Stimulated activated CD8-positive, alpha-beta memory T cell treated with anti-CD3 and anti-CD28 coated beads, Interleukin-4, amount 100 ng/mL, for 4 hours (primary cell): ENCODE measurements at regions not wholly inside any gene's neighbourhood (a gene's known extent, or its start where the extent isn't known, plus 50 kb on each side); places are given as distances from the start of the nearest gene placed in this dataset.

ENCODE experiments used
- DNase-seq, 2 donors: peaks; one replicate each; pipeline ENCODE4 v3.0.0-alpha.2; 2020; ENCODE audit warnings: low read depth in 2 of 2, low spot score in 1 of 2

DNA sequence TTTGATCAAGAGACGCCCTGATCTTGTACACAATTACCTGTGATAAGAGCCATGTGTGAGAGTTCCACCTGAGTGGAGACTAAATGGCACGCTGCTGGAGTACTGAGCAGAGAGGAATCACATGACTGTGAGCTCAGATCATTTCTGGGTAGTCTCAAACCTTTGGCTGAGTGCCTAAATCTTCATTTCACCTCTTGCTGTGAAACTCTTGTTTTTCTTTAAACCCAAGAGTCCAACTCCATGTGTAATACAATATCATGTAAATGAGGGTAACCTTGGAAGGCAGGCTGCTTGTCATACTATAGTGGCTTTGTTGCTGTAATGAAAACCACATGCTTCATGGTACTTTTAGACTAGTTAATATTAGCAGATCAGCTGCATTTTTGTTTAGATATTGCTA, 156.9 kb downstream of the CAND1 start:
- DNase-seq, result no peak

DNA sequence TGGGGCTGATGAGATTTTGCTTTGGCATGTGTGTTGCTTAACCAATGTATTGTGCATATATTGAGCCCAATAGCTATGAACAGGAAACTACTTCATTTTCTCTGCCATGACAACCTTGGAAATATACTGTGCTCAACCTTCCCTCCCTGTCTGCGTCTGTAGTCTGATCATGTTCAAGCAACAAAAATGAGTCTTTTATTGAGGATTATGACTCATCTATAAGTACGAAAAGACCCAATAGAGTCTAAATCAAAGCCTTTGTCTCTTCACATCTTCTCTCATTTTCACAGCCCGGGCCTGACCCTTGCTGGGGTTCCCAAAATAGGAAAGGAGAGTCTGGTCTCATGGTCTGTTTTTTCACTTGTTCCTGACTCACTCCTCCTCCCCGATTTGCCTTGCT, 158.2 kb downstream of the CAND1 start:
- no peak for DNase-seq

DNA sequence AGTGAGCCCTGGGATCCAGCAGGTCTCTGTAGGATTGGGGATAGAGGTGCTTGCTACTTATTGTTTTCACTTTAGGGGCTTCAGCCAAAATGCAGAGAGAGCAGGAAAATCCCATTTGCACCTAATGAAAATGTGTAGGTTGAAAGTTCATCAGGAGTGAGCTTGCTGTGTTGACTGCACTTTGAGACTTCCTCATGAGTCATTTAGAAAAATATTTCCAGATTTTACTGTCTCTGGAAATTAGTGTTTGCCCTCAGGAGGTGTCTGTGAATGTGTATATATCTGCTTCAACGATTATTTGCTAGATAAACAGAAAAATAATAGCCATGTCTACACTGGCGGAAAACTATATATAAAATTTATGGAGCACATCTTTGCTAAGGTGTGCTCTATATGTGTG, 159.3 kb downstream of the CAND1 start:
- DNase-seq, result no peak

DNA sequence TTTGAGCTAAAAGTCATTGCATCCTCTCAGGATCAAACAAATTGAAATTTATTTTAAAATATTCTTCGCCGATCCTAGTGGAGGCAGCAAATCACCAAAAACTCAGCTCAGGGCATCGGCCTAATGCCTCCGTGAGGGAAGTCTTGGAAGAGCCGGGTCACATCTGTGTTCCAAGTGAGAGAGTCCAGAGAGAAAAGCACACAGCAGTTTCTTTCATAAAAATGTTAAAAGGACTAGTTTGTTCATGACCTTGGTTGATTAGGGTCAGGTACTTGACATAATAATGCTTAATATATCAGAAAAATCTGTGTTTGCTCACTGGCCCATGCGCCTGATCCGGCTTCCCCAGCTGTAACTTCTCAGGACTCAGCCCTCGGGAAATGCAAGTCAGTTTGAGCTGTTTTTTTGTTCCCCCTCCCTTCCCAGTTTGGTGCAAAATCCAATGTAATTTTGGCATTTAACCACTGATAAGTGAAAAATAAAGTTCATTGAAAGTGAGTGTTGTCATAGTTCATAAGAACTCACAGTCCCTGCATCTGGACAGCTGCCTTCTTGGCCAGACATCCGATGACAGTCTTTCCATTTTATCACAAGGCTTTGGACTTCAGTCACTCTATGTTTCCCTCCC, 161.7 kb downstream of the CAND1 start:
- DNase-seq, result no peak

DNA sequence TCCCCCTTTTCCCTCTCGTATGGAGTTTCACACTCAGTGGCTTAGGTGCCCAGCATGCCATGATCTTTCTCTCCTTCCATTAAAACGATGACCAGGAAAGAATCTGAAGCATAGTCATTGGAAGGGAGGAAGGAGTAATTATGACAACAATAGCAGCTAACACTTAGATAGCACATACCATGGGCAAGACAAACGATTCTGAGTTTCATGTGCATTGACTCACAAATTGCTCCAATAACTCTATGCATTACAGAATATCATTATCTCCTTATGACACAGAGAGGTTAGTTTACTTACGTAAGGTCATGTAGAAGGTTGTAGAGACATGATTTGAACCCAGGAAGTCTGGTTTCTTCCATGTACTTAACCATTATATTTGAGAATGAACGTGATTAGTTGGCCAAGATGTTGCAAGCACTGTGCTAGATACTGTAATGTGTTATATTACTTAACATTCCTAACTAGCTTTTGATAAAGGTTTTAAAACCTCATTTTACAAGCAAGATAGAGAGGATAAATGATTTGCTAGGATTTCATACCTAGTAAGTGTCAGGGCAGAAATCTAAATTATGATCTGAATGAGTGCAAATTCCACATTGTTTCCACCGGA, 162.4 kb downstream of the CAND1 start:
- DNase-seq, result no peak

DNA sequence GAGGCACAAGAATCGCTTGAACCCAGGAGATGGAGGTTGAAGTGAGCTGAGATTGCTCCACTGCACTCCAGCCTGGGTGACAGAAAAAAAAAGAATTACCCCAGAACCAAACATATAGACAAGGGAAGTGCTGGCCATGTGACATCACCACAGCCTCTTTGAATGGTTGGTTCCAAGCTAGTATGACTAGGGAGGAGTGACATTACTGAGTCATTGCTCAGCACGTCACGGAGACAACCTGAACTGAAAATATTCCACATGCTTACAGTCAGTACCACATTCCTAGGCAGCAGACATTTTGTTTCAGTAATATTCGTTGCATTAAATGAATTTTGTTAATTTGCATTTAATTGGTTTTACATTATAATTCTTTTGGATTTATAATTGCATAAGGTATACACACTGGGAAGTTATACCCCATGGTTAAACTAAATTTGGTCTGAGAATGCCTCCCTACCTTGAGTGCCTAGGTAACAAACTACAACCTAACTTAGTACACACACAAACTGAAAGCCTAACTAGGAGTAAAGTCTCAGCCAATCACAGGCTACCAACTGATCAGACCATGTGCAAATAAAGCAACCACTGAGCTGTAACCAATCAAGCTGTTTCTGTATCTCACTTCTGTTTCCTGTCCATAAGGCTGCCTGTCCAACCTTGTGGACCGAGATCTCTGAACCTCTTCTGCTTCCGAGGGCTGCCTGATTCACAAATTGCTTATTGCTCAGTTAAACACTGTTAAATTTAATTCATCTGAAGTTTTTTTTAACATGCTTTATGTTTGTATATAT, 164.4 kb downstream of the CAND1 start:
- no peak for DNase-seq

DNA sequence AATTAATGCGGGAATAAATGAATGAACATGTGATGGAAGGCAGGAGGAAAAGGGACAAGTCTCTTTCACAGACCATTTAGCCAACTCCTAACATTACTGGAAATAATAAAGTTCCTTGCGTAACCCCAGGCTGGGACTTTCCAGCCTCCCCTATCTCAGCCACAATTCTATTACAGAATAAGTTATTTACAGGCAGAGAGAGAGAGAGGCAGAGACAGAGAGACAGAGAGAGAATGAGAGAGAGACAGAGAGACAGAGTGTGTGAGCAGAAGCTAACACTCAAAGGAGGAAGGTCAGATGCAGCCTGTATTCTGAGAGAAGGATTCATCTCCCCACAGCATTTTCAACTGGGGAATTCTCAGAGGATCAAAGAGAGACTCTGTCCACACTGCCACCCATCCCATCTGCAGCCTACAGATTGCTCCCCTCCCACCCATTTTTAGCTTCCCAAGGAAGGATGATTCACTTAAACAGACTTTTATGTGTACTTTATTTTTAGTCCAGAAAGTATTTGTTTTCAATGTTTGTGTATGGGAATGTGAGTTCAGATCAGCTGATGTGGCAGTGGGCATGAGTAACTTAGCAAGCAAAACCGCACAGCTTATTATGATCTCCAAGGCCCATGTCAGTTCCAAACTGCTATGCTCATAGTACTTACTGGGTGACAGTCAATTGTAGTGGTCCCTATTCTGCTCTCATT, 165.7 kb downstream of the CAND1 start:
- DNase-seq, result no peak

DNA sequence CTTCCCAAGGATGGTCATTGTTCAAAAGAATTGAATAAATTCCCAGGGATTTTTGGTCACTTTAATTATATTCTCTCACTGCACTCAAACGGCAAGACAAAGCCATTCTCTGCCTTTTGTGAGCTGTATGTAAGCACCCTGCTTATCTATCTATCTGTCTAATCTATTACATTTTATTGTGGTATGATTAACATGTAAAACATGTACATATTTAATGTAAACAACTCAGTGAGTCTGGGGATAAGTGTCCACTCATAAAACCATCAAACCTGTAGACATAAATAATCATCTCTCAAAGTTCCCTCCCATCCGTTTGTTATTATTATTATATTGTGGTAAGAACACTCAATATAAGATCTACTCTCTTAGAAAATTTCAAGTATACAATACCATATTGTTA, 167.1 kb downstream of the CAND1 start:
- DNase-seq, result no peak

DNA sequence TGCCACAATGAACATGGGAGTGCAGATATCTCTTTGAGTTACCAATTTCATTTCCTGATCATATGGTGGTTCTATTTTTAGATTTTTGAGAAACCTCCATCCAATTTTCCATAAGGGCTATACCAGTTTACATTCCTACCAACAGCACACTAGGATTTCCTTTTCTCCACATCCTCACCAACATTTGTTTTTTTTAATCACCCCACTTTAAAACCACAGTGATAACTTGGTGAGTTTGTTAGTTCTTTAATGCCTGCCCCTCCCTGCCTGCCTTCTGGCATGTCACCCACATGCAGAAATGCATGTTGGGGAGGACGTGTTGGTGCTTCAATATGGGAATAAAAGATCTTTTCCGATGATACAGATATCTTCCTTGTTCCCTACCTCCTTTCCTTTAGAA, 167.9 kb downstream of the CAND1 start:
- no peak for DNase-seq

DNA sequence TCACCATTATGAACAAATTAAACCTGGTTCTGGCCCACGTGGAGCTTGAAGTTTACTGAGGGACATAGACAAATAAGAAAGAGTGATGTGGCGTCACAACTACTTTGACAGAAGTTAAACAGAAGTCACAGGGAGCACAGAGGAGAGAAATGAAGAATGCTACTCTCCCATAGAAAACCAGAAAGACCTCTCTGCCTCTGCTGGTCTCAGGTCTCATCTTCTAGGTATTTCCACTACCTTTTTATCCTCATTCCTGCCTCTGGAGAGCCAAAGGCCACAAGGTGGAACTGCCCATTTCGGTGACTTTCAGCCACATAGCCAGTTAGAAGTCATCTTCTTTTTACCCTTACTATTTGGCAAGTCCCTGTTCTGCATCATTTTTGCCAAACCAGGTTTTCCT, 170.5 kb downstream of the CAND1 start:
- DNase-seq, result no peak

DNA sequence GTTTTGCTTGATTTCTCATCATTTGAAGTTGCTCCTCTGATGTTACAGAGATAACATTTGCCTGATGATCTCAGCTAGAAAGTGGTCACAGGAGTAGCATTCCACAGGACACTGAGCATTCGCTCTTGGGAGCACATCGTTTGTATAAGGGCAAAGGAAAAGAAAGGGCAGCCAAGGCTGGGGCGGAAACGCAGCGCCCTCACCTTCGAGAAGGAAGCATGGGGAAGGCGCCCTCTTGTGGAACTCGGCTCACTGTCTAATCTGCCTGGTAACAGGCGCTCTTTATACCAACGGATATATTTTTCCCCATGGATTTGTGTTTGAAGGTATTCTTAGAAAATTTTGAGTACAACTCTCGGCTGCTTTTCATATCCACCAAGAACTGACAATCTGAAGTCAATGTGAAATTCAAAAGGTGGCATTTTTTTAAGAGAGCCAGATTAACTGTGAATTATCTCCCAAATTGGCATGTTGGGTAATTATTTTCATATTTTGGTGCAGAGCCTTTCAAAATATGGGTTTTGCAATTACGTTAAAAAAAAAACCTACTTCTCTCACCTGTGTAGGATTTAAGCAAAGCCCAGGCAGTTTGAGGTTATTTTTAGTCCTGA, 172.7 kb downstream of the CAND1 start:
- peak; percentile 43 to 54 for DNase-seq

DNA sequence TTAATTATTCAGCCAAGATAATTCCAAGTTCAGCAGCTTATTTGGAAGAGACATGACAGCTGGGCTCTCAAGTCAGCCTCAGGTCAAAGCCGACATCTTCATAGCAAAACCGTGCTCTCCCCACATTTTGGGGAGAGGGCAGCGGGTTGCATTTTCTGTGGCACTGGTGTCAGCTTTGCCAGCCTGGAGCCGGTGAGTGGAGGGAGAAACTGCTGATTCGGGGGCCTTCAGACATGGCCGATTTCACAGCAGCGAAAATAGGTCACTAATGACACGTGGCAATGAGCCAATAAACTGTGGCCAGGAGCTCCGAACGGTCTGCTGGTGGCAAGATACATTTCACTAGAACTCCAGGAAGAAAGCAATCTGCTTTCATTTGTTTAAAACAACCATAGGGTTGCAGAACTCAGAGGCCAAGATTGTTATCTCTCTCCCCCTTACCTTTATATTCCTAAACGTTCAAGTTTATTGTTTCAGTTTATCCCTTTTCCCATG, 173.2 kb downstream of the CAND1 start:
- no peak for DNase-seq

DNA sequence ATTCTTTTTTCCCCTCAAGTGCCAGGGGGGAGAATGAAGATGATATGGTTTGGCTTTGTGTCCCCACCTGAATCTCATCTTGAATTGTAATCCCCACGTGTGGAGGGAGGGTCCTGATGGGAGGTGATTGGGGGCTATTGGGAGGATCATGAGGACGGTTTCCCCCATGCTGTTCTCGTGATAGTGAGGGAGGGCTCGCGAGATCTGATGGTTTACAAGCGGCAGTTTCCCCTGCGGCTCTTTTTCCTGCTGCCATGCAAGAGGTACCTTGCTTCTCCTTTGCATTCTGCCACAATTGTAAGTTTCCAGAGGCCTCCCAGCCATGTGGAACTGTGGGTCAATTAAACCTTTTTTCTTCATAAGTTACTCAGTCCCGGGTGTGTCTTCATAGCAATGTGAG, 173.7 kb downstream of the CAND1 start:
- no peak for DNase-seq

DNA sequence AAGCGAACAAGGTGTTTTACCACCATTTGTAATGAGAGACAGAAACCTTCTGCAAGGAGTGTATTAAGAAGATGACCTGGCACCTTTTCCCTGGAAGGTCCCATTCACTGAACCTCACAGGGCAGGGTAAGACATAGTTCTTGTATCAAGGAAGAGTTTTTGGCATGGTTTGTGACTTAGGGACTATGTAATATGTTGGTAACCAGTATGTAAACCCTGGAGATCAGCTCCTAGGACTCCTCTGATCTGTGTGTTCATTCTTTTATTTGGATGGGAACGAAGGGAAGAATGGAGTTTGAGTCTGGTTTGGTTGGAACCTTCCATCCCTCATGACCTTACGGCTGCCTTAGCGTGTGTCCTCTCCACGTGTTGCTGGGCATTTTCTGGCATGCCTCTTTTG, 175.4 kb downstream of the CAND1 start:
- DNase-seq, result no peak

DNA sequence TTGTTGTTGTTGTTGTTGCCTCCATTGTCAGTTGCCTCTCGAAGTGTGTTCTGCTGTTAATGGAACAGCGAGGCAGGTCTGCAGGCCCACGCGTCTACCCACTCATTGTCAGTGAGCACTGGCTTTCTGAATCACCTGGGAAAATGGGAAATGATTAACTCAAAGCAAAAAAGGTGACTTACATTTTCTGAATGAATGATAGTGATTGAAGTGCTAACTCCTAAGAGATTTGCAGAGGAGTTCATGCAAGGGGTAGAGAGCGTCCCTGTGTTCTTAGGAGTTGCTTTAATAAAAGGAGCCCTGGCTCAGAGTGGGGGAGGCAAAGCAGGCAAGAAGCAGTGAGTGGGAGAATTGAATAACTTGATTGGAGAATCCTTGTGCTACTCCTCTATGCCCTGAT, 177.6 kb downstream of the CAND1 start:
- no peak for DNase-seq

DNA sequence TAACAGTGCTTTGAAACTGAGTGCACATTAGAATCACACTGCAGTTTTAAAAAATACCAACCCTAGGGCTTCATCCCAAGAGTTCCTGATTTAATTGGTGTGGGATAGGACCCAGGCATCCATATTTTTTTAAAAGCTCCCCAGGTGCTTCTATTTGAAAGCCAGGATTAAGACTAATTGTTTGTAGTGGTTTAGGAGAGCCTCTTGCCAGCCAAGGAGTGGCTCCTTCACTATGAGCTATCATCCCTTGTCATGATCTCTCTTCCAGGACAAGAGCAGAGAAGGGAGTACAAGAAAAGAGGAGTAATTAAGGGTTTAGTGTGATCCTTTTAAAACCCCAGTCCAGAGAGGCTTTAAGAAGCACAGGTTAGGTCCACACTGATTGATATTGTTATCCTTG, 178.0 kb downstream of the CAND1 start:
- no peak for DNase-seq

DNA sequence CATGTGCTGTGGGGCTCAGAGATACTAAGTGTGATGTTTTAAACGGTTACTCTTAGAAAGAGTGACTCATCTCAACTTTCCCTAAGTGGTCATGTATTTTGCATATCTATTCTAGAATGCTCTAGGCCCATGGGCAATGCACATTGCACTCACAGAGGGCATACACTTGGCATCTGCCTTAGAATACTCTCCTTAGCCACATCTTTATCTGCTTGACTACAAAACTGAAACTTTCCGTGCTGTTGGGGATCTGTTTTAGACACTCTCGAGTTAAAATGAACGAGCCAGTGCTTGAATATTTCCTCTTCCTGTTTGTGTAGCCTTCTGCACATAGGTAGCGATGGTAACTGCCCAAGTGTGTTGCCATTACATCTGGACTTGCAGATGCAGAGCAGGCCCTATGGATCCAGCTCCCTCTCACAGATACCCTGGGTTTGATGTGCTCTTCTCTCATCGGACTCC, 180.5 kb downstream of the CAND1 start:
- no peak for DNase-seq

DNA sequence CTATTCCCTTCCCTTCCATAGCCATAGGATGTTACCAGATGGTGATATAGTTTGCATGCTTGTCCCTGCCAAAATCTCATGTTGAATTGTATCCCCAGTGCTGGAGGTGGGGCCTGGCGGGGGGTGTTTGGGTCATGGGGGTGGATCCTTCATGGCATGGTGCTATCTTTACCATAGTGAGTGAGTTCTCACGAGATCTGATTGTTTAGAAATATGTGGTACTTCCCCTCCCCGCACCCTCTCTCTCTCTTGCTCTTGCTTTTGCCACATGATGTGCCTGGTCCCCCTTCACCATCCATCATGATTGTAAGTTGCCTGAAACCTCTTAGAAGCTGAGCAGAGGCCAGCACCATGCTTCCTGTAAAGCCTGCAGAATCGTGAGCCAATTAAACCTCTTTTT, 181.3 kb downstream of the CAND1 start:
- DNase-seq, result no peak

DNA sequence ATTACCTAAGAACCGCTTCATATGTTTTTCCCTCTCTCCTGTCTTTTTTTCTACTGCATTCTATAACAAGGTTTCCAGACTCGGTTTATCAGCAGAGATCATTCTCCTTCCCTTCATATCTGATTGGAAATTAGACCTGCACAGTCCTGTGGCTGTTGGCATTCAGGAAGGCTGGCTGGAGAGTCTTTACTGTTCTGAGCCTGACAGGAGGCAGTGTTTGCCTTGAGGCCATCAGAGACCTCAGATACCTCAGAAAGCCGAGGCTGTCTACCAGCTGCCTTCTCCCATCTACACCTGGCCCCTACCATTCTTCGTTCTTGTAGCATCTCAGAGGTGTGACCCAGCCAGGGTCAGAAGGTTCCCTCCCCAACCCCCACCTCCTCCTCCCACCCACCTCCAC, 182.0 kb downstream of the CAND1 start:
- DNase-seq, result no peak

DNA sequence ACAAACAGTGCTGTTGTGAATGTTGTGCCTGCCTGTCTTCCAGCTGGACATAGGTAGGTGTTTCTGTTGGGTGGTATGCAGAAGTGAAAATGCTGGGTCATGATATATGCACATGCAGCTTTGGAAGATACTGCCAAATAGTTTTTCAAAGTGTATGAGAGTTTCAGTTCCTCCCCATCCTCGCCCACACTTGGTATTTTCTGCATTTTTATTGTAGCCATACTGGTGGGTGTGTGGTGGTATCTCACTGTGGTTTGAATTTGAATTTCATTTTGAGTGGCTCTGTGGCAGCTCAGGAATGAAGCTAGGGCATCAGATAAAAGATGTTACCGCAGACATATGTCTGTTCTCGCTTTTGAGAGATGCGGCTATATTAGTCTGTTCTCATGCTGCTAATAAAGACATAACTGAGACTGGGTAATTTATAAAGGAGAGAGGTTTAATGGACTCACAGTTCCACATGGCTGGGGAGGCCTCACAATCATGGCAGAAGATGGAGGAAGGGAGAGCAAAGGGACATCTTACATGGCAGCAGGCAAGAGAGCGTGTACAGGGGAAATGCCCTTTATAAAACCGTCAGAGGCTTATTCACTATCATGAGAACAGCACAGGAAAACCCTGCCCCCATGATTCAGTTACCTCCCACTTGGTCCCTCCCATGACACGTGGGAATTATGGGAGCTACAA, 183.1 kb downstream of the CAND1 start:
- DNase-seq, result no peak

DNA sequence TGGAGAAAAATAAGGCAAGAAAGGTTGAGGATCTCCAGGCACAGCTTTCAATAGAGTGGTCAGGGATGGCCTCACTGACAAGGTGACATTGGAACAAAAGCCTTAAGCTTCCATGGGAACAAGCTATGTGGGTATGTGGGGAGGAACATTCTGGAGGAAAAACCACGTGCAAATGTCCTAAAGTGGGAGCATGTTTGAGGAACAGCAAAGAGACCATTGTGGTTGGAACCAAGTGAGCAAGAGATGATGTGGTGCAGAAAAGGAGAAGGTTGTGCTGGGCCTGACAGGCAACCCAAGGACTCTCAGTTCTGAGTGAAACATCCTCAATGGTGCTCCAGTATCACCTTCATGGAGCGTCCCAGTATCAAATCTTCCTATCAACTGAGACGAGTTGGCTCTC, 184.0 kb downstream of the CAND1 start:
- DNase-seq, result no peak
